ENCODE measurements at regions not wholly inside any gene's neighbourhood (a gene's known extent, or its start where the extent isn't known, plus 50 kb on each side); places are given as distances from the start of the nearest gene placed in this dataset.

DNA sequence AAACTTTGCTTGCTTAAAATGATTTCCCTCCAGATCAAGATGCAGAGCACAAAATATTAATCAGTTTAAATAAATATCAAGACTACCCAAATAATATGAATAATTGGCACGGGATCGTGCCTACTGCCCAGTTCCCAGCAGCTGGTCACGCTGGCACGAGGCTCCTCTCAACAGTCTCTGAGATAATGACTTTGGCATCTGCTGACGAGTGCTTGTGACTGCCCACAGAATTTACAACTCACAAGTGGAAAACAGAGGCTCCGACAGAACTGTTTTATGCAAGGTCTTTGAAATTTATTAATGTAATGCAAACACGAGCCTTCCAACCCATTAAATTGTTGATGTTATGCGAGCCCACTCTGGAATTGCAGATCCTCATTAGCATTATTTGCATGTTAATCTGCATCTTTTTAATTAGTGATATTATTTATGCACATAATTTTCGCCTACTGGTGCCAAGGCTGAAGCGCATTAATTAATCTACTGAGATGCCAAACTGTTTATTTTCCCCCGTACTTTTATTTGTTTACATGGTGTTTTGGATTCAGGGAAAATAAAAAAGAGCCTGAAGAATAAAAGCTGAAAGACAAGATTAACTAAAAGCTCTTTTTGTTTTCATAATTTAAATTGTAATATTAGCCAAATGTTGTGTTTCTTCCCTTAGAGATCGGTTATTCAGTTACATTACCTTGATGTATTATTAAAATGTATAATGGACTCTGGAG is 369.3 kb upstream of the IRX1 start:
- TF ChIP-seq CREB1 (CRISPR knock-in tag; IDR thresholded peaks at IDR 0.05; ENCODE audit: low read depth) (no peak), EZH2phosphoT487 (IDR thresholded peaks at IDR 0.05; ENCODE audit: unreplicated experiment) (no peak), POLR2AphosphoS5 (IDR thresholded peaks at IDR 0.05; ENCODE audit: low read depth) (no peak), EZH2 (IDR thresholded peaks at IDR 0.05; ENCODE audit: low read depth, unreplicated experiment) (no peak), ZNF331 (CRISPR knock-in tag; IDR thresholded peaks at IDR 0.05; ENCODE audit: low read depth) (no peak), ZNF114 (CRISPR knock-in tag; IDR thresholded peaks at IDR 0.05) (no peak)
- TF ChIP-seq, protein P1, sequence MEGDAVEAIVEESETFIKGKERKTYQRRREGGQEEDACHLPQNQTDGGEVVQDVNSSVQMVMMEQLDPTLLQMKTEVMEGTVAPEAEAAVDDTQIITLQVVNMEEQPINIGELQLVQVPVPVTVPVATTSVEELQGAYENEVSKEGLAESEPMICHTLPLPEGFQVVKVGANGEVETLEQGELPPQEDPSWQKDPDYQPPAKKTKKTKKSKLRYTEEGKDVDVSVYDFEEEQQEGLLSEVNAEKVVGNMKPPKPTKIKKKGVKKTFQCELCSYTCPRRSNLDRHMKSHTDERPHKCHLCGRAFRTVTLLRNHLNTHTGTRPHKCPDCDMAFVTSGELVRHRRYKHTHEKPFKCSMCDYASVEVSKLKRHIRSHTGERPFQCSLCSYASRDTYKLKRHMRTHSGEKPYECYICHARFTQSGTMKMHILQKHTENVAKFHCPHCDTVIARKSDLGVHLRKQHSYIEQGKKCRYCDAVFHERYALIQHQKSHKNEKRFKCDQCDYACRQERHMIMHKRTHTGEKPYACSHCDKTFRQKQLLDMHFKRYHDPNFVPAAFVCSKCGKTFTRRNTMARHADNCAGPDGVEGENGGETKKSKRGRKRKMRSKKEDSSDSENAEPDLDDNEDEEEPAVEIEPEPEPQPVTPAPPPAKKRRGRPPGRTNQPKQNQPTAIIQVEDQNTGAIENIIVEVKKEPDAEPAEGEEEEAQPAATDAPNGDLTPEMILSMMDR (conservative IDR thresholded peaks at IDR 0.05; ENCODE audit: low read depth in 2 of 2): no peak
- TF ChIP-seq, protein P2, sequence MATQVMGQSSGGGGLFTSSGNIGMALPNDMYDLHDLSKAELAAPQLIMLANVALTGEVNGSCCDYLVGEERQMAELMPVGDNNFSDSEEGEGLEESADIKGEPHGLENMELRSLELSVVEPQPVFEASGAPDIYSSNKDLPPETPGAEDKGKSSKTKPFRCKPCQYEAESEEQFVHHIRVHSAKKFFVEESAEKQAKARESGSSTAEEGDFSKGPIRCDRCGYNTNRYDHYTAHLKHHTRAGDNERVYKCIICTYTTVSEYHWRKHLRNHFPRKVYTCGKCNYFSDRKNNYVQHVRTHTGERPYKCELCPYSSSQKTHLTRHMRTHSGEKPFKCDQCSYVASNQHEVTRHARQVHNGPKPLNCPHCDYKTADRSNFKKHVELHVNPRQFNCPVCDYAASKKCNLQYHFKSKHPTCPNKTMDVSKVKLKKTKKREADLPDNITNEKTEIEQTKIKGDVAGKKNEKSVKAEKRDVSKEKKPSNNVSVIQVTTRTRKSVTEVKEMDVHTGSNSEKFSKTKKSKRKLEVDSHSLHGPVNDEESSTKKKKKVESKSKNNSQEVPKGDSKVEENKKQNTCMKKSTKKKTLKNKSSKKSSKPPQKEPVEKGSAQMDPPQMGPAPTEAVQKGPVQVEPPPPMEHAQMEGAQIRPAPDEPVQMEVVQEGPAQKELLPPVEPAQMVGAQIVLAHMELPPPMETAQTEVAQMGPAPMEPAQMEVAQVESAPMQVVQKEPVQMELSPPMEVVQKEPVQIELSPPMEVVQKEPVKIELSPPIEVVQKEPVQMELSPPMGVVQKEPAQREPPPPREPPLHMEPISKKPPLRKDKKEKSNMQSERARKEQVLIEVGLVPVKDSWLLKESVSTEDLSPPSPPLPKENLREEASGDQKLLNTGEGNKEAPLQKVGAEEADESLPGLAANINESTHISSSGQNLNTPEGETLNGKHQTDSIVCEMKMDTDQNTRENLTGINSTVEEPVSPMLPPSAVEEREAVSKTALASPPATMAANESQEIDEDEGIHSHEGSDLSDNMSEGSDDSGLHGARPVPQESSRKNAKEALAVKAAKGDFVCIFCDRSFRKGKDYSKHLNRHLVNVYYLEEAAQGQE (IDR thresholded peaks at IDR 0.05; ENCODE audit: unreplicated experiment): no peak
